ENCODE measurements at regions not wholly inside any gene's neighbourhood (a gene's known extent, or its start where the extent isn't known, plus 50 kb on each side); places are given as distances from the start of the nearest gene placed in this dataset.

DNA sequence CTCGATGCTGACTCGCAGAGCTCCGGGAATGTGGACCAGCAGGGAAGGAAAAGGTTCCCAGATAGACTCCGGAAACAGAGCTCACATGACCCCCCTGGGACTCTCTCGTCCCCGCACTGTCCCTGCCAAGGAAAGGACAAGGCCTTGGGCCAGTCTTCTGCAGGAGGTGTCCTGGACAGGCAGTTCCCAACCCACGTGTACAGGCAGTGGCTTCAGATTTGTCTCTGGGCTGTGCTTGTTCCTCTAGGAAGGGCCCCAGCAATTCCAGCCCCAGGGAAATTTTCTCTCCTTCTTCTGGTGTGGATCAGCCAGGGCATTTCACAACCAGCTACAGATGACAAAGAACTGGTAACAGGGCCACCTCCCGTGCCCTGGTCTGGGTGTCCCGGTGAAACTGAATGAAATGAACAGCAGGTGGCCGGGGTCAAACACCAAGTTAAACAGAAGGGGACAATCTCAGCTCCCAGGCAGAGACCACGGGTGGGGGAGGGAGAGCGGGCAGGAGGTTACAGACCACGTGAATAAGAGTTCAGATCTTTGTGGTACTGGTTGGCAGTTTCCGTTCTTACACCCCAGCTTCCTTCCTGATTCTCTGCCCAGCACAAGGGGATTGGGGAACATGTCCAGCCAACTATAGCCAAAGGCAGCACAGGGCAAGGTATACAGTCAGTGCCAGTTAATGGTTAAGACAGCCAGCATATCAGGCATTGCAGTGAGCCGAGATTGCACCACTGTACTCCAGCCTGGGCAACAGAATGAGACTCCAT, 52.2 kb upstream of the CAB39 start:
- TF ChIP-seq, protein P1, sequence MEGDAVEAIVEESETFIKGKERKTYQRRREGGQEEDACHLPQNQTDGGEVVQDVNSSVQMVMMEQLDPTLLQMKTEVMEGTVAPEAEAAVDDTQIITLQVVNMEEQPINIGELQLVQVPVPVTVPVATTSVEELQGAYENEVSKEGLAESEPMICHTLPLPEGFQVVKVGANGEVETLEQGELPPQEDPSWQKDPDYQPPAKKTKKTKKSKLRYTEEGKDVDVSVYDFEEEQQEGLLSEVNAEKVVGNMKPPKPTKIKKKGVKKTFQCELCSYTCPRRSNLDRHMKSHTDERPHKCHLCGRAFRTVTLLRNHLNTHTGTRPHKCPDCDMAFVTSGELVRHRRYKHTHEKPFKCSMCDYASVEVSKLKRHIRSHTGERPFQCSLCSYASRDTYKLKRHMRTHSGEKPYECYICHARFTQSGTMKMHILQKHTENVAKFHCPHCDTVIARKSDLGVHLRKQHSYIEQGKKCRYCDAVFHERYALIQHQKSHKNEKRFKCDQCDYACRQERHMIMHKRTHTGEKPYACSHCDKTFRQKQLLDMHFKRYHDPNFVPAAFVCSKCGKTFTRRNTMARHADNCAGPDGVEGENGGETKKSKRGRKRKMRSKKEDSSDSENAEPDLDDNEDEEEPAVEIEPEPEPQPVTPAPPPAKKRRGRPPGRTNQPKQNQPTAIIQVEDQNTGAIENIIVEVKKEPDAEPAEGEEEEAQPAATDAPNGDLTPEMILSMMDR (conservative IDR thresholded peaks at IDR 0.05; ENCODE audit: low read length), result no peak
- TF ChIP-seq EZH2phosphoT487 (IDR thresholded peaks at IDR 0.05; ENCODE audit: borderline replicate concordance, low read depth, low read length), result no peak
